ENCODE measurements at regions not wholly inside any gene's neighbourhood (a gene's known extent, or its start where the extent isn't known, plus 50 kb on each side); places are given as distances from the start of the nearest gene placed in this dataset.

GRCh38 chr21:15164273-15164672 lies 99.5 kb upstream of the NRIP1 start:
- no peak for FAIRE-seq
- H3K4me2 ChIP-seq (ENCODE audit: low read length): no peak overlapping the region
- H2AFZ ChIP-seq (ENCODE audit: low read depth, low read length): no peak overlapping the region
- H4K20me1 ChIP-seq (ENCODE audit: insufficient read depth, low read length): no peaks in the 10 kb centered on the region
- no peaks in the 10 kb centered on the region for H3K36me3 ChIP-seq (ENCODE audit: insufficient read depth, low read length)
- no peaks in the 10 kb centered on the region for H3K36me3 Mint-ChIP-seq (ENCODE audit: low read depth, unreplicated experiment)
- no peak overlapping the region for H3K27ac ChIP-seq (ENCODE audit: low read depth, low read length)
- no peak for DNase-seq (ENCODE audit: low read depth)
- no peaks in the 10 kb centered on the region for H3K27me3 ChIP-seq (ENCODE audit: insufficient read depth, low read length)
- H3K9me3 ChIP-seq (ENCODE audit: insufficient read depth, low read depth, low read length): no peaks in the 10 kb centered on the region
- no peak overlapping the region for H3K27ac Mint-ChIP-seq (ENCODE audit: unreplicated experiment)
- no peak overlapping the region for H3K4me3 Mint-ChIP-seq (ENCODE audit: unreplicated experiment)
- H3K27me3 Mint-ChIP-seq (ENCODE audit: low read depth, unreplicated experiment): no peaks in the 10 kb centered on the region
- H3K4me1 ChIP-seq (ENCODE audit: insufficient read depth, low read length): no peaks in the 10 kb centered on the region
- H3K79me2 ChIP-seq (ENCODE audit: insufficient read depth, low read length): no peaks in the 10 kb centered on the region
- no peaks in the 10 kb centered on the region for H3K9me3 Mint-ChIP-seq (ENCODE audit: unreplicated experiment)
- peaks cover 8% of the 10 kb centered on the region for H3K4me1 Mint-ChIP-seq (ENCODE audit: low read depth, unreplicated experiment)
- TF ChIP-seq EZH2 (IDR thresholded peaks at IDR 0.05; ENCODE audit: insufficient read depth, low read length): no peak
- TF ChIP-seq CTCF (IDR thresholded peaks at IDR 0.05; ENCODE audit: insufficient read depth, low read depth, low read length): no peak
- no peak overlapping the region for H3K4me3 ChIP-seq (ENCODE audit: insufficient read depth, low read depth, low read length)
- no peak overlapping the region for H3K9ac ChIP-seq (ENCODE audit: low read length)

- no peaks in the 10 kb centered on the region for H3K36me3 Mint-ChIP-seq (ENCODE audit: low read depth, unreplicated experiment)
- no peaks in the 10 kb centered on the region for H3K9me3 Mint-ChIP-seq (ENCODE audit: unreplicated experiment)
- FAIRE-seq (no peak), DNase-seq (ENCODE audit: low read depth) (no peak)
- H3K27ac ChIP-seq (ENCODE audit: low read depth, low read length): no peak overlapping the region
- H3K4me3 ChIP-seq (ENCODE audit: insufficient read depth, low read depth, low read length): no peak overlapping the region
- no peaks in the 10 kb centered on the region for H4K20me1 ChIP-seq (ENCODE audit: insufficient read depth, low read length)
- H3K27ac Mint-ChIP-seq (ENCODE audit: unreplicated experiment): no peak overlapping the region
- H2AFZ ChIP-seq (ENCODE audit: low read depth, low read length): no peak overlapping the region
- no peaks in the 10 kb centered on the region for H3K79me2 ChIP-seq (ENCODE audit: insufficient read depth, low read length)
- H3K4me1 Mint-ChIP-seq (ENCODE audit: low read depth, unreplicated experiment): peaks cover 8% of the 10 kb centered on the region
- no peak overlapping the region for H3K4me3 Mint-ChIP-seq (ENCODE audit: unreplicated experiment)
- H3K4me2 ChIP-seq (ENCODE audit: low read length): no peak overlapping the region
- no peaks in the 10 kb centered on the region for H3K9me3 ChIP-seq (ENCODE audit: insufficient read depth, low read depth, low read length)
- H3K27me3 Mint-ChIP-seq (ENCODE audit: low read depth, unreplicated experiment): no peaks in the 10 kb centered on the region
- TF ChIP-seq CTCF (IDR thresholded peaks at IDR 0.05; ENCODE audit: insufficient read depth, low read depth, low read length) (no peak), EZH2 (IDR thresholded peaks at IDR 0.05; ENCODE audit: insufficient read depth, low read length) (no peak)
- no peaks in the 10 kb centered on the region for H3K4me1 ChIP-seq (ENCODE audit: insufficient read depth, low read length)
- no peaks in the 10 kb centered on the region for H3K27me3 ChIP-seq (ENCODE audit: insufficient read depth, low read length)
- no peak overlapping the region for H3K9ac ChIP-seq (ENCODE audit: low read length)
- no peaks in the 10 kb centered on the region for H3K36me3 ChIP-seq (ENCODE audit: insufficient read depth, low read length)
These were observed 100.0 kb upstream of the NRIP1 start for GRCh38 chr21:15164678-15165303.

GRCh38 chr21:15170614-15171013 lies 105.8 kb upstream of the NRIP1 start:
- no peaks in the 10 kb centered on the region for H3K27me3 Mint-ChIP-seq (ENCODE audit: low read depth, unreplicated experiment)
- H3K27ac ChIP-seq (ENCODE audit: low read depth, low read length): no peak overlapping the region

More at GRCh38 chr21:15170614-15171013, 105.8 kb upstream of the NRIP1 start:
- no peak overlapping the region for H3K4me3 ChIP-seq (ENCODE audit: insufficient read depth, low read depth, low read length)
- no peaks in the 10 kb centered on the region for H3K36me3 ChIP-seq (ENCODE audit: insufficient read depth, low read length)
- Mint-ChIP-seq H3K36me3 (ENCODE audit: low read depth, unreplicated experiment) (no peaks in the 10 kb centered on the region), H3K9me3 (ENCODE audit: unreplicated experiment) (no peaks in the 10 kb centered on the region), H3K27ac (ENCODE audit: unreplicated experiment) (no peak overlapping the region), H3K4me1 (ENCODE audit: low read depth, unreplicated experiment) (no peaks in the 10 kb centered on the region), H3K4me3 (ENCODE audit: unreplicated experiment) (no peak overlapping the region)
- H3K27me3 ChIP-seq (ENCODE audit: insufficient read depth, low read length): no peaks in the 10 kb centered on the region
- no peak overlapping the region for H3K4me2 ChIP-seq (ENCODE audit: low read length)
- H3K4me1 ChIP-seq (ENCODE audit: insufficient read depth, low read length): no peaks in the 10 kb centered on the region
- no peak overlapping the region for H3K9ac ChIP-seq (ENCODE audit: low read length)
- FAIRE-seq (no peak), DNase-seq (ENCODE audit: low read depth) (no peak)
- no peaks in the 10 kb centered on the region for H3K79me2 ChIP-seq (ENCODE audit: insufficient read depth, low read length)
- no peak overlapping the region for H2AFZ ChIP-seq (ENCODE audit: low read depth, low read length)
- H3K9me3 ChIP-seq (ENCODE audit: insufficient read depth, low read depth, low read length): no peaks in the 10 kb centered on the region
- TF ChIP-seq CTCF (IDR thresholded peaks at IDR 0.05; ENCODE audit: insufficient read depth, low read depth, low read length) (no peak), EZH2 (IDR thresholded peaks at IDR 0.05; ENCODE audit: insufficient read depth, low read length) (no peak)
- no peaks in the 10 kb centered on the region for H4K20me1 ChIP-seq (ENCODE audit: insufficient read depth, low read length)

Data from astrocyte (in vitro differentiated cells and primary cell).